NCI-H446 treated with DMSO at 0.1 percent for 48 hours (cell line): ENCODE measurements at regions not wholly inside any gene's neighbourhood (a gene's known extent, or its start where the extent isn't known, plus 50 kb on each side); places are given as distances from the start of the nearest gene placed in this dataset.

ENCODE experiments used
- DNase-seq: peaks from one replicate; lab custom pipeline; 2025; lab: John Stamatoyannopoulos, UW

GRCh38 chr12:114302606-114303315 lies 103.2 kb downstream of the TBX5 start:
- DNase-seq: no peak

- DNase-seq: no peak
Measured at GRCh38 chr12:114302117-114302516, 103.8 kb downstream of the TBX5 start.

- DNase-seq: no peak
Measured at GRCh38 chr12:114294303-114294685, 111.7 kb downstream of the TBX5 start.

- DNase-seq: no peak
Measured at GRCh38 chr12:114293571-114294302, 112.2 kb downstream of the TBX5 start.

GRCh38 chr12:114293073-114293472 lies 112.9 kb downstream of the TBX5 start:
- no peak for DNase-seq

- no peak for DNase-seq
Measured at GRCh38 chr12:114291389-114292060, 114.4 kb downstream of the TBX5 start.

GRCh38 chr12:114287821-114288525 lies 118.0 kb downstream of the TBX5 start:
- DNase-seq: no peak

GRCh38 chr12:114286145-114286544 lies 119.8 kb downstream of the TBX5 start:
- DNase-seq: no peak

GRCh38 chr12:114285554-114285953 lies 120.4 kb downstream of the TBX5 start:
- DNase-seq: no peak

GRCh38 chr12:114284041-114284440 lies 121.9 kb downstream of the TBX5 start:
- DNase-seq: no peak

- no peak for DNase-seq
Measured at GRCh38 chr12:114275932-114276785, 129.8 kb downstream of the TBX5 start.

GRCh38 chr12:114275086-114275485 lies 130.9 kb downstream of the TBX5 start:
- DNase-seq: no peak

GRCh38 chr12:114274131-114274530 lies 131.8 kb downstream of the TBX5 start:
- peak; percentile 50 for DNase-seq

GRCh38 chr12:114272605-114273004 lies 133.3 kb downstream of the TBX5 start:
- DNase-seq: no peak

GRCh38 chr12:114272071-114272470 lies 133.9 kb downstream of the TBX5 start:
- no peak for DNase-seq

GRCh38 chr12:114269153-114269552 lies 136.8 kb downstream of the TBX5 start:
- no peak for DNase-seq

GRCh38 chr12:114266536-114266935 lies 139.4 kb downstream of the TBX5 start:
- no peak for DNase-seq

GRCh38 chr12:114265036-114265435 lies 140.9 kb downstream of the TBX5 start:
- no peak for DNase-seq

- DNase-seq: no peak
Measured at GRCh38 chr12:114263056-114263805, 142.7 kb downstream of the TBX5 start.

- no peak for DNase-seq
Measured at GRCh38 chr12:114257687-114258086, 148.3 kb downstream of the TBX5 start.

- no peak for DNase-seq
Measured at GRCh38 chr12:114254998-114255397, 150.9 kb downstream of the TBX5 start.
